NCI-H2029 (cell line): ENCODE measurements at regions not wholly inside any gene's neighbourhood (a gene's known extent, or its start where the extent isn't known, plus 50 kb on each side); places are given as distances from the start of the nearest gene placed in this dataset.
"Not testable (repeated sequence)": the region's sequence is repeated elsewhere in the genome, so short reads cannot be mapped to it uniquely, and the experiment has no call there.

Experiments used
- DNase-seq: peaks from one replicate; lab custom pipeline; 2025; lab: John Stamatoyannopoulos, UW

GRCh38 chr17:83192161-83192788, 112.9 kb downstream of the METRNL start:
- no peak for DNase-seq

- DNase-seq, result not testable (repeated sequence)
Observed at GRCh38 chr17:83192789-83193335, 113.5 kb downstream of the METRNL start.

- DNase-seq, result no peak
Observed at GRCh38 chr17:83193336-83194185, 114.2 kb downstream of the METRNL start.

- no peak for DNase-seq
Observed at GRCh38 chr17:83194186-83194561, 114.8 kb downstream of the METRNL start.

- no peak for DNase-seq
Observed at GRCh38 chr17:83194761-83195329, 115.4 kb downstream of the METRNL start.

GRCh38 chr17:83195330-83196023, 116.1 kb downstream of the METRNL start:
- DNase-seq, result no peak

- DNase-seq, result no peak
Observed at GRCh38 chr17:83196024-83196365, 116.6 kb downstream of the METRNL start.

GRCh38 chr17:83196366-83196765, 117.0 kb downstream of the METRNL start:
- DNase-seq, result no peak

GRCh38 chr17:83196973-83197880, 117.8 kb downstream of the METRNL start:
- no peak for DNase-seq

- DNase-seq, result no peak
Observed at GRCh38 chr17:83198366-83199341, 119.2 kb downstream of the METRNL start.

GRCh38 chr17:83199500-83200201, 120.2 kb downstream of the METRNL start:
- DNase-seq, result no peak

- DNase-seq, result no peak
Observed at GRCh38 chr17:83200231-83200699, 120.9 kb downstream of the METRNL start.

GRCh38 chr17:83200751-83201150, 121.3 kb downstream of the METRNL start:
- DNase-seq, result no peak

- no peak for DNase-seq
Observed at GRCh38 chr17:83201206-83202001, 122.0 kb downstream of the METRNL start.

GRCh38 chr17:83202002-83203000, 122.9 kb downstream of the METRNL start:
- no peak for DNase-seq

- DNase-seq, result no peak
Observed at GRCh38 chr17:83203073-83203471, 123.7 kb downstream of the METRNL start.
